HFF-Myc (cell line): ENCODE measurements at regions not wholly inside any gene's neighbourhood (a gene's known extent, or its start where the extent isn't known, plus 50 kb on each side); places are given as distances from the start of the nearest gene placed in this dataset.

ENCODE experiments used
- DNase-seq: peaks from one replicate; pipeline ENCODE4 v3.0.0-alpha.2; 2011; ENCODE audit warnings: low read depth; ENCODE audit errors: extremely low read depth
- H3K4me3 ChIP-seq: replicated peaks from 2 replicates; pipeline ENCODE4 v1.5.1; 2011; ENCODE audit warnings: low read depth, mild to moderate bottlenecking, control low read depth, low read length
- TF ChIP-seq, protein P1 (sequence below): IDR thresholded peaks from 2 replicates; pipeline ENCODE4 v1.5.1; 2012; ENCODE audit warnings: mild to moderate bottlenecking, low read depth, low read length, control low read depth; ENCODE audit errors: missing control alignments

- TF ChIP-seq, protein P1, sequence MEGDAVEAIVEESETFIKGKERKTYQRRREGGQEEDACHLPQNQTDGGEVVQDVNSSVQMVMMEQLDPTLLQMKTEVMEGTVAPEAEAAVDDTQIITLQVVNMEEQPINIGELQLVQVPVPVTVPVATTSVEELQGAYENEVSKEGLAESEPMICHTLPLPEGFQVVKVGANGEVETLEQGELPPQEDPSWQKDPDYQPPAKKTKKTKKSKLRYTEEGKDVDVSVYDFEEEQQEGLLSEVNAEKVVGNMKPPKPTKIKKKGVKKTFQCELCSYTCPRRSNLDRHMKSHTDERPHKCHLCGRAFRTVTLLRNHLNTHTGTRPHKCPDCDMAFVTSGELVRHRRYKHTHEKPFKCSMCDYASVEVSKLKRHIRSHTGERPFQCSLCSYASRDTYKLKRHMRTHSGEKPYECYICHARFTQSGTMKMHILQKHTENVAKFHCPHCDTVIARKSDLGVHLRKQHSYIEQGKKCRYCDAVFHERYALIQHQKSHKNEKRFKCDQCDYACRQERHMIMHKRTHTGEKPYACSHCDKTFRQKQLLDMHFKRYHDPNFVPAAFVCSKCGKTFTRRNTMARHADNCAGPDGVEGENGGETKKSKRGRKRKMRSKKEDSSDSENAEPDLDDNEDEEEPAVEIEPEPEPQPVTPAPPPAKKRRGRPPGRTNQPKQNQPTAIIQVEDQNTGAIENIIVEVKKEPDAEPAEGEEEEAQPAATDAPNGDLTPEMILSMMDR, result no peak
- no peak for DNase-seq
- no peak overlapping the region for H3K4me3 ChIP-seq
Measured at GRCh38 chr4:130675266-130675665, 1579.3 kb downstream of the C4orf33 start.

GRCh38 chr4:130689181-130689580 is 1593.2 kb downstream of the C4orf33 start:
- no peak for DNase-seq
- TF ChIP-seq, protein P1, result no peak
- H3K4me3 ChIP-seq, result no peak overlapping the region

GRCh38 chr4:130698251-130698650 is 1602.3 kb downstream of the C4orf33 start:
- DNase-seq, result no peak
- TF ChIP-seq, protein P1, result no peak
- H3K4me3 ChIP-seq, result no peak overlapping the region

DNA sequence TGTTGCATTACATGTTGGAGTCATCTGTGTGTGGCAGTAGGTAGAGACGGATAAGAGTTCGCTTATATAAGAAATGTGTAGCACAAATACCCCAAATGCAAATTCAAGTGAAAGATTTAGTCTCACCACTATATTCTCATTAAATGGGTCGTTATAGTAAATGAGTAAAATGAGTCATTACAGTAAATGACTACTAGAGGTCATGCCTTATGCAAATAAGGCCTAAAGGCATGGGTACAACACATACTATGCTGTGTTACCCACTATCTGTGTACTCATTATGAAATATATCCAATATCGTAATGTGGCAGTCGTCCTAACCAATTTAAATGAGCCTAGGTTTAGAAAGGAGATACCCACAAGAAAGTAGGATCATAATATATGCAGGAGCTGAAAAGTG is 1603.1 kb downstream of the C4orf33 start:
- H3K4me3 ChIP-seq, result no peak overlapping the region
- no peak for DNase-seq
- TF ChIP-seq, protein P1, result no peak

- no peak for DNase-seq
- H3K4me3 ChIP-seq, result no peak overlapping the region
- TF ChIP-seq, protein P1, result no peak
Measured at GRCh38 chr4:130703211-130703935, 1607.4 kb downstream of the C4orf33 start.

DNA sequence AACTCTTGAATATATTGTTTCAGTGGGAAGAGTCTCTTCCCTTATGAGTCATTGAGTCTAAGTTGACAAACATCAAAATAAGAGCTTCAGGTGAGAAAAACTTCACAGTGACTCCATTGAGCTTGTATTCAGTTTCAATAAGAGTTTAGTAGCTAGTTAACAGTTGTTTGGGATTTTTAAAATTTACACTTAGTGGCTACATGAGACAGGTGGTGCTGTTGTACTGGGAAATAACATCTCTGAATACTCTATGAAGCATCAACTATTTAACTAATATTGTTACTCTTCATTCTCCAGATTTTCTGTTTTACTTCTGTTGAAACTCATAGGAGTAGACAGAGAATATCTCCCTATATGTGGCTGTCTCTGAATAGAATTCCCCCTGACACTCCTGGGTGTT is 1609.1 kb downstream of the C4orf33 start:
- TF ChIP-seq, protein P1, result no peak
- no peak overlapping the region for H3K4me3 ChIP-seq
- no peak for DNase-seq

DNA sequence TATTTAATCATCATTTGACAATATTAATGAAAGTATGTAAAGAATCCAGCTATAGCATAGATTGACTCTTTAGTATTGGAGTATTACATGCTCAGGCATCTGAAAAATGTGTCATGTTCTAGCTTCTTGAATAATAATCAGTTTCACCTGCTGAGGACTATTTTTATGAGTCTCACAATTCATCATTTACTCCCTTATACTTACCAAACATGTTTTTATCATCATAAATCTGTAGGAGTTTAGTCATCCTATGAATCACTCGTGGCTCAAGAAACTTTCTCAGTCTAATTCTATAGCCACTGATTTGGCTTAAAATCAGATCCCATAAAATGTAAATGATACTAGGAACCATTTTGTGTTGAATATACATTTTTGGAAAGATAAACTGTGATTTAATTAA is 1616.1 kb downstream of the C4orf33 start:
- TF ChIP-seq, protein P1, result no peak
- H3K4me3 ChIP-seq, result no peak overlapping the region
- DNase-seq, result no peak
